Activated CD4-positive, alpha-beta T cell treated with anti-CD3 and anti-CD28 coated beads, Interleukin-2, amount 10 ng/mL, durations not matched to agents 24 days and 14 days (primary cell): ENCODE measurements at regions not wholly inside any gene's neighbourhood (a gene's known extent, or its start where the extent isn't known, plus 50 kb on each side); places are given as distances from the start of the nearest gene placed in this dataset.

Experiments used
- DNase-seq: peaks from one replicate; pipeline ENCODE4 v3.0.0; 2022
- H3K27ac Mint-ChIP-seq: one replicate; pipeline ENCODE4 v1.8.0; 2022; ENCODE audit warnings: mild to moderate bottlenecking, mixed read lengths
- H3K27me3 Mint-ChIP-seq: one replicate; pipeline ENCODE4 v1.8.0; 2022; ENCODE audit warnings: mixed read lengths
- H3K36me3 Mint-ChIP-seq: one replicate; pipeline ENCODE4 v1.8.0; 2022; ENCODE audit warnings: low read depth, mild to moderate bottlenecking, mixed read lengths
- H3K4me1 Mint-ChIP-seq: one replicate; pipeline ENCODE4 v1.8.0; 2021; ENCODE audit warnings: mixed read lengths
- H3K4me3 Mint-ChIP-seq: one replicate; pipeline ENCODE4 v1.8.0; 2022; ENCODE audit warnings: mild to moderate bottlenecking, moderate library complexity, mixed read lengths
- H3K9me3 Mint-ChIP-seq: one replicate; pipeline ENCODE4 v1.8.0; 2021; ENCODE audit warnings: mixed read lengths
- intact Hi-C: fragments of 100-400 bp; cut with micrococcal nuclease; formaldehyde crosslinking; loops from one replicate; pipeline ENCODE4 v1.15.1; 2023

DNA sequence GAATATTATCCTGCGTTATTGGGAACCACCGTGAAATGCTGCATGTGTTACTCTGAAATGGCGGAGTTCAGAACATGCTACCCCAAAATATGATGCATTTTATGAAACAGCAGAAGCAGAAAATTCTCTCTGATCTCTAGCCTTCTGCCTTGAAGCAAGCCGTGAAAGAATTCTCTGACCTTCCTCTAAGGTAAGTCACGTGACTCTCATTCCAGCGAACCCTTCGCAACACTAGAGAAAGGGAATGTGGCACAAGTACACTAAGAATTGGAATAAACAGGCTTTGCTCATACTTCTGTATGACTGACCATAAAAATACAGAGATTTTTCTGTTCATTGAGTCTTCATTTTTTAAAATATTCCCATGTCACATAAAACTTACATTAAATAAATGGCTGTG is 805.6 kb upstream of the LRRC4C start:
- Mint-ChIP-seq H3K4me1 (no peaks in the 10 kb centered on the region), H3K36me3 (no peaks in the 10 kb centered on the region), H3K9me3 (peaks cover 3% of the 10 kb centered on the region), H3K4me3 (no peak overlapping the region), H3K27ac (no peak overlapping the region), H3K27me3 (no peaks in the 10 kb centered on the region)
- no peak for DNase-seq
- intact Hi-C loops, result no loop called here

DNA sequence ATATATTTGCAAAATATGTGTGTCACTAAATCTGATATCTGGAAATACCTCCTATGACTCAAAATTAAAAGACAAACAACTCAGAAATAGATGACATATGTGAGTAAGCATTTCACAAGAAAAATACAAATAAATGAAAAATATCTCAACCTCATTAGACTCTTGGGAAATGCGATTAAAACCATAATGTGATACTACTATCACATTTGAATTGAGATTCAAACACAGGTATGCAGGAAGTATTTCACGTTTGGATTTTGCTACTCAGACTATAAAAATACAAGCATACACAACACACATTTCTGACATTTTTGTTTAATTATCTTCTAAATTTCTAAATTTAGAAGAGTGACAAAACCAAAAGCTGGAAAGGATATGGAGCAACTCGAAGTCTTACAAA is 811.9 kb upstream of the LRRC4C start:
- no peaks in the 10 kb centered on the region for H3K9me3 Mint-ChIP-seq

DNA sequence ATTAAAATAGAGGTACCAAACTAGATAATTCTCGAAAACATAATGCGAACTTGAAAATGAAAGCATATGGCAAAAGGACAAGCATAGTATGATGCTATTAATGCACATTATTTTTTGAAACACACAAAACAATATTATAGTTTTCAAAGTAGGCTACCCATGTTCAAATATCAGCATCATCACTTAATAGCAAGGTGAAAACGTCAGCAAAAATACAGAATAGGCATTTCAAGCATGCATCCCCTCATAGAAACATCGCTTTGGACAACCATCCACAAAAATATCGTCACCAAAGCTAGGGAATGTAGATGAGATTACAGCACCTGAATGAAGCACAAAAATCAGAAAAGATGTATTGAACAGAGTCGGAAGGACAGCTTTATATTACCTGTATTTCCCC is 814.5 kb upstream of the LRRC4C start:
- intact Hi-C loops, result no loop called here
- no peaks in the 10 kb centered on the region for H3K9me3 Mint-ChIP-seq
- H3K36me3 Mint-ChIP-seq, result no peaks in the 10 kb centered on the region
- no peak for DNase-seq
- no peak overlapping the region for H3K4me3 Mint-ChIP-seq
- no peak overlapping the region for H3K27ac Mint-ChIP-seq
- no peaks in the 10 kb centered on the region for H3K4me1 Mint-ChIP-seq
- H3K27me3 Mint-ChIP-seq, result no peaks in the 10 kb centered on the region

More for the DNA sequence above, 811.9 kb upstream of the LRRC4C start:
- H3K4me1 Mint-ChIP-seq, result no peaks in the 10 kb centered on the region
- H3K27me3 Mint-ChIP-seq, result no peaks in the 10 kb centered on the region
- no peak overlapping the region for H3K27ac Mint-ChIP-seq
- H3K36me3 Mint-ChIP-seq, result no peaks in the 10 kb centered on the region
- DNase-seq, result no peak
- H3K4me3 Mint-ChIP-seq, result no peak overlapping the region
- intact Hi-C loops, result no loop called here

DNA sequence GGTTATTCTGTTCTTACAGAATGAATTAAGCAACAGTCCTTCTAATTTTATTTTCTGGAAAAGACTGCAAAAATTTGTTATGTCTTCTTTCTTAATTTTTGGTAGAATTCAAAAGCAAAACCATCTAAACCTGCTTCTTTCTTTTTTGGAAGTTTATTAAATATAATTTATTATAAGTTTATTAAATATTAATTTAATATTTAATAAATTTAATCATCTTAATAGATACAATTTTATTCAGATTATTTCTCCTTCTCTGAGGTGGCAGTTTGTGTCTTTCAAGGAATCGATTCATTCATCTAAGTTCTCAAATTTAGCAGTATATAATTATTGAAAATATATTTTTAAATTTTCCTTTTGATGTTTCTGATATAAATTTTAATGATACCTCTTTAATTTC is 837.5 kb upstream of the LRRC4C start:
- H3K9me3 Mint-ChIP-seq, result peaks cover 4% of the 10 kb centered on the region
- H3K4me3 Mint-ChIP-seq, result no peak overlapping the region
- intact Hi-C loops, result no loop called here
- H3K36me3 Mint-ChIP-seq, result no peaks in the 10 kb centered on the region
- H3K4me1 Mint-ChIP-seq, result no peaks in the 10 kb centered on the region
- DNase-seq, result no peak
- H3K27ac Mint-ChIP-seq, result no peak overlapping the region
- H3K27me3 Mint-ChIP-seq, result no peaks in the 10 kb centered on the region

DNA sequence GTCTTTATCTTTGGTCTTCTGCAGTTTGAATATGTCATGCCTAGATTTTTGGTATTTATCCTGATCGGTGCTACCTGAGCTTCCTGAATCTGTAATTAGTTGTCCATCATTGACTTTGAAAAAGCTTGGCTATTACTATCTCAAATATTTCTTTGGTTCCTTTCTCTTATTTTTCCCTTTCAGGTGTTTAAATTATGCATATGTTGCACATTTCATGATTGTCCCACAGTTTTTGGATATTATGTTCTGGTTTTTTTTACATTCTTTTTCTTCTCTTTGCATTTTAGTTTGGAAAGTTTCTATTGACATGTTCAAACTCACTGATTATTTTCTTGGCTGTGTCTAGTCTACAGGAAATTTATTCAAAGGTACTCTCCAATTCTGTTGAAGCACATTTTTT is 840.3 kb upstream of the LRRC4C start:
- Mint-ChIP-seq H3K9me3 (peaks cover 4% of the 10 kb centered on the region), H3K27me3 (no peaks in the 10 kb centered on the region), H3K36me3 (no peaks in the 10 kb centered on the region), H3K27ac (no peak overlapping the region), H3K4me3 (no peak overlapping the region), H3K4me1 (no peaks in the 10 kb centered on the region)
- intact Hi-C loops, result no loop called here
- DNase-seq, result no peak

DNA sequence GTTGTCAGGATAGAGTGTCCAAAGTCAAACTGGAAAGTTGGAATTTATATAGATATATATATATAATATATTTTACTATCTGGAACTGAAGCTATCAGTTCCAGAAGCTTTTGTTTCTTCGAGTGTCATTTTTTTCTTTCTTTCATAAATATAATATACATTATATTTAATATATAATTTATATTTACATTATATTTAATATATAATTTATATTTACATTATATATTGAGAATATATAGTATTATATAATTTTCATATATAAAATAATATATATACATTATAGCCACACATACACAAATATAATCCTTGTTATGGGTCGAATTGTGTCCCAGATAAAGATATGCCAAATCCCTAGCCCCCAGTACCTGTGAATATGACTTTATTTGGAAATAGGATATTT is 842.3 kb upstream of the LRRC4C start:
- Mint-ChIP-seq H3K4me3 (no peak overlapping the region), H3K36me3 (no peaks in the 10 kb centered on the region), H3K27me3 (no peaks in the 10 kb centered on the region), H3K4me1 (no peaks in the 10 kb centered on the region), H3K9me3 (peaks cover 4% of the 10 kb centered on the region), H3K27ac (no peak overlapping the region)
- DNase-seq, result no peak
- intact Hi-C loops, result no loop called here

DNA sequence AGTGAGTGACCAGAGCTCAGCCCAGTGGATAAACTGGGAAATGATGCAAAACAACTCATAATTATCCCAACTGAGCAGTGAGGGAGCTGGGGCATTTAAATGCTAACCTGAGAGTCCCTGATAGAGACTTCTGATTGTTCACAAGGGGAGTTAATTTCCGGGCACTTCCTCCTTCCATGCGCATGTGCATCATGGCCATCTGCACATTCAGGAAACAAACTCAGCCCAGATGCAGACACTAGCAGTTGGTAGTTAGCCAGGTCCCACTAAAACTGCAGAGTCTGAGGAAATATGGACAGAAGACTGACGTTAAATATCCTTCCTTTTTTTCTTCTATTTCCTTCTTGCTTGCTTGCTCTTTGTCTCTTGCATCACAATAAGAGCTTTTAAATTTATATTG is 852.1 kb upstream of the LRRC4C start:
- intact Hi-C loops, result no loop called here
- H3K4me3 Mint-ChIP-seq, result no peak overlapping the region

DNA sequence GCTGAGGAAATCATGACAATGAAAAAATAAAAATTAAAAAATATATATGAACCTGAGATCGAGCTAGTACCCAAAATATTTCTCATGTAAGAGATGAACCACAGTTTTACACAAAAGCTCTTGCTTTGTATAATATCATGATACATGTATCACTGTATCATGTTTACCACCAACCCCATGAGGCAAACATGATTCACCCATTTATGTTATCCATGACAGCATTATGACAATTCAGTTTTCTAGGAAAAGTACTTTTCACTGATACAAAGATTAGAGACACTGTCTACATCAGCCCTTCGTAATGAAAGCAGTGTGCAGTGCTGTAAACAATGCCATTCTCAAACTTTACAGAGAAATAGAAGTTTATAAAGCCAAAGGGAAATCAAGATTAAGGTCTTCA is 852.5 kb upstream of the LRRC4C start:
- DNase-seq, result no peak
- H3K36me3 Mint-ChIP-seq, result no peaks in the 10 kb centered on the region
- H3K4me1 Mint-ChIP-seq, result no peaks in the 10 kb centered on the region
- H3K9me3 Mint-ChIP-seq, result peaks cover 6% of the 10 kb centered on the region
- H3K27me3 Mint-ChIP-seq, result no peaks in the 10 kb centered on the region
- intact Hi-C loops, result no loop called here
- no peak overlapping the region for H3K4me3 Mint-ChIP-seq
- H3K27ac Mint-ChIP-seq, result no peak overlapping the region

More for the DNA sequence above, 852.1 kb upstream of the LRRC4C start:
- Mint-ChIP-seq H3K36me3 (no peaks in the 10 kb centered on the region), H3K9me3 (peaks cover 6% of the 10 kb centered on the region), H3K27ac (no peak overlapping the region), H3K4me1 (no peaks in the 10 kb centered on the region), H3K27me3 (no peaks in the 10 kb centered on the region)
- DNase-seq, result no peak

DNA sequence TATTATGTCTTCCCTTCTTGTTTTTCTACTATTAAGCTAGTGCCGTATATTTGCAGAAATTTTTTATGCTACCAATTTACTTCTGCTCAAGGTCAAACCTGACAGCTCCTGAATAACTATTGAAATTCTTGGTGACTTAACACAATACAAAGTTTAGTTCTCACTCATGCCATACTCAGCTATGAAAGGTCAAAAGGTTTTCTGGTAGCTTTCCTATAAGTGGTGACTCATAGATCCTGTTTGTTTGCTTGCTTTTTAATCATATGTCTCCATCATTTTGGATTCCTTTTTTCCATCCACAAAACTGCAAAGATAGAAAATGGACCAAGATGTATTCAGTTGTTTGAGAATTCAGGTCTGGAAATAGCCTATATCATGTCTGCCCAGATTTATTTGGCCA is 855.8 kb upstream of the LRRC4C start:
- Mint-ChIP-seq H3K27me3 (no peaks in the 10 kb centered on the region), H3K9me3 (peaks cover 6% of the 10 kb centered on the region), H3K4me3 (no peak overlapping the region), H3K4me1 (no peaks in the 10 kb centered on the region), H3K36me3 (no peaks in the 10 kb centered on the region), H3K27ac (no peak overlapping the region)
- DNase-seq, result no peak
- intact Hi-C loops, result no loop called here

DNA sequence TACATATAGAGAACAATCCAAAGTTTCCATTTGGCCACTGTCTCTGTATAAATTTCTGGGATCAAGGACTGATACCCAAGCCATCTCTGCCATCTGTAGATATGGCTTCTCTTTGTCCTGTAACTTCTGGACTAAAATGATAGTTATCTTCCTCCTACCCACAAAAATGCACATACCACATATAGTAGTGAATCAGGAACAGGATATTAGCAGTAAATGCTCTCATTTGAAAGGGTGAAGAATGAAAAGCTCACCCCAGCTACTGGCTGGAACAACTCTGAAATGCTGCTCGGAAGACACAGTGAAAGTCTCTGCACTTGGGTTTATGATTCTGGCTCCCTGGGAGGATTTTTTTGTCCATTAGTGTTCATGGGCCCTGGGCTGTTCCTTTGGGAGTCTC is 856.4 kb upstream of the LRRC4C start:
- no peak for DNase-seq
- H3K4me1 Mint-ChIP-seq, result no peaks in the 10 kb centered on the region
- H3K9me3 Mint-ChIP-seq, result peaks cover 6% of the 10 kb centered on the region
- intact Hi-C loops, result no loop called here
- H3K27ac Mint-ChIP-seq, result no peak overlapping the region
- H3K36me3 Mint-ChIP-seq, result no peaks in the 10 kb centered on the region
- no peaks in the 10 kb centered on the region for H3K27me3 Mint-ChIP-seq
- no peak overlapping the region for H3K4me3 Mint-ChIP-seq

DNA sequence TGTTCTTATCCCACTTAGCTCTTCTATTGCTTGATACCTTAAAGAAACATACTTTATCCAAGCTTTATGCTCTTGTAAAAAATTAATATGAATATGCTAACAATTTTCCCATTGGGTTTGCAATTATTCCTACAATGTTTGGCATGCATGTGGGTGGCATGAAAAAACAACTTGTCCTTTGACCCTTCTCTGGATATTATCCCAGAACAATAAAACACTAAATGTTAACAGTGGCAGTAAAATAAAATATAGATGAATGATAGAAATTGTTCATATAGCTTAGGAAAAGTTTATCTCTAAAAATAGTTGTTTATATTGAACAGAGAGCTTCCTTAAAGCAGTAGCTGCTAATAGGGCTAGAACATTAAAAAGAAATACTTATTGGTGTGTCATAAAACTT is 860.5 kb upstream of the LRRC4C start:
- Mint-ChIP-seq H3K9me3 (no peaks in the 10 kb centered on the region), H3K36me3 (no peaks in the 10 kb centered on the region), H3K27ac (no peak overlapping the region), H3K4me3 (no peak overlapping the region), H3K27me3 (no peaks in the 10 kb centered on the region), H3K4me1 (no peaks in the 10 kb centered on the region)
- intact Hi-C loops, result no loop called here
- DNase-seq, result no peak

DNA sequence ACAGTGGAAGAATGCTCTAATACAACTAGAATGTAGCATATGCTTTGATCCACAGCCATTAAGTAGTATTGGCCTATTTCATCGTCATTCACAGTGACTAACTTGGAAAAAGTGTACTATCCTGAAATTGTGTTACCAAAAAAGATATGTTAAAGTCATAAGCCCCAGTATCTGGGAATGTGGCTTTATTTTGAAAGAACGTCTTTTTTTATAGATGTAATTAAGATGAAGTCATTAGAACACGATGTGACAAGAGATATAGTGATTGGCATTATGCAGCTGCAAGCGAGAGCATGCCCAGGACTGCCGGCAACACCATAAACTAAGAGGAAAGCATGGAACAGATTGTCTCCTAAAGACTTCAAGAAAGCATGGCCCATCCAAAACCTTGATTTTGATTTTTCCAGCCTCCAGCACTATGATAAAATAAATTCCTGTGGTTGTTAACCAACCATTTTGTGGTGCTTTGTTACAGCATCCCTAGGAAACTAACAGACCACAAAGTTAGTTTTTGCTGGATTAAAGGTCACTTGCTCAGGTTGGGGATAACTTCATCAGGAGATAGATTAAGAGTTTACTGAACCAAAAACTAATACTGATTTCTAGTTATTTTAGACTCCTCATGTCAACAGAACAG is 870.6 kb upstream of the LRRC4C start:
- H3K9me3 Mint-ChIP-seq, result peaks cover 8% of the 10 kb centered on the region
- H3K27me3 Mint-ChIP-seq, result no peaks in the 10 kb centered on the region
- H3K36me3 Mint-ChIP-seq, result no peaks in the 10 kb centered on the region
- no peak overlapping the region for H3K4me3 Mint-ChIP-seq
- intact Hi-C loops, result no loop called here
- no peak overlapping the region for H3K27ac Mint-ChIP-seq
- DNase-seq, result no peak
- no peaks in the 10 kb centered on the region for H3K4me1 Mint-ChIP-seq

DNA sequence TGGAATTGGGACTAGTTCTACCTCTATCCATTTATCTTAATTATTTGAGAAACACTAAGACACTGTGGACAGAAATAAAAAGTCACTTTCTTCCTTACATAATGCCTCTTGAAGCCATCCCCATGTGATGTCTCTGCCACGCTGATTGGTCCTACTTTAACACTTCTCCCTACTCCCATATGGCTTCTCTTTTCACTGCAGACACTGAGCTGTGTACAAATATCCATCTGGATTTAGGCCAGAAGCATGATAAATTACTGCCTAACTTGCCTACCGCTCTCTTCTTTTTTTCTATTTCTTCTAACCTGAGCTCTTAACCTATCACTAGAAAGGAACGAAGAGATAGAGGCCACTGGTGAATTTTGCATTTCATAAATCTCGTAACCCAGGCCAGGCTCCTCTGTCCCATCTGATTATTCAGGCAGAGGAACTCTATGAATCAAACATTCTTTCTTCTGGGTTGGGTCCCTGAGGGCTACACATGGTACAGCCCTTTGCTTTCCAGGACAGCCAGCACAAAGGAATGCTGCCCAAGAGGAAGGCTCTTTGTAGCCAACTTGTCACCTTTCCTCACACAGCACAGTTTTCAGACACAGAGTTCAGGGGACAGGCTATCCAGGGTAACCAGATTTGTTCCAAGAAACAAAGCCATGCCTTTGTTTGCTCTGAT is 878.5 kb upstream of the LRRC4C start:
- no peak overlapping the region for H3K4me3 Mint-ChIP-seq
- H3K4me1 Mint-ChIP-seq, result no peaks in the 10 kb centered on the region
- H3K27ac Mint-ChIP-seq, result no peak overlapping the region
- no peaks in the 10 kb centered on the region for H3K27me3 Mint-ChIP-seq
- H3K9me3 Mint-ChIP-seq, result peaks cover 5% of the 10 kb centered on the region
- intact Hi-C loops, result no loop called here
- H3K36me3 Mint-ChIP-seq, result no peaks in the 10 kb centered on the region
- DNase-seq, result no peak

DNA sequence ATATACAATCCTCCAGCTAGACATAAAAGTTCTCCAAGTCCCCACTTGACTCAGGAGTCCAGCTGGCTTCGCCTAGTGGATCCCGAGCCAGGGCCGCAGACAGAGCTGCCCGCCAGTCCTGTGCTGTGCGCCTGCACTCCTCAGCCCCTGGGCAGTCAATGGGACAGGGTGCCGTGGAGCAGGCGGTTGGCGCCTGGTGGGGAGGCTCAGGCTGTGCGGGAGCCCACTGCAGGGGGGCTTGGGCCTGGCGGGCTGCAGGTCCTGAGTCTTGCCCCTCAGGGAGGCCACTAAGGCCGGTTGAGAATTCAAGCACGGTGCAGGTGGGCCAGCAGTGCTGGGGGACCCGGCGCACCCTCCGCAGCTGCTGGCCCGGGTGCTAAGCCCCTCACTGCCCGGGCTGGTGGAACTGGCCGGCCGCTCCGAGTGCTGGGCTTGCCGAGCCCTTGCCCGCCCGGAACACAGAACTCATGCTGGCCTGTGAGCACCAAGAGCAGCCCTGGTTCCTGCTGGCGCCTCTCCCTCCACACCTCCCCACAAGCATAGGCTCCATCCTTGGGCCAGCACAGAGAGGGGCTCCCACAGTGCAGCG is 884.8 kb upstream of the LRRC4C start:
- Mint-ChIP-seq H3K27ac (no peak overlapping the region), H3K4me1 (no peaks in the 10 kb centered on the region), H3K4me3 (no peak overlapping the region), H3K27me3 (no peaks in the 10 kb centered on the region), H3K9me3 (peaks cover under 1% of the 10 kb centered on the region), H3K36me3 (no peaks in the 10 kb centered on the region)
- DNase-seq, result no peak
- intact Hi-C loops, result no loop called here

DNA sequence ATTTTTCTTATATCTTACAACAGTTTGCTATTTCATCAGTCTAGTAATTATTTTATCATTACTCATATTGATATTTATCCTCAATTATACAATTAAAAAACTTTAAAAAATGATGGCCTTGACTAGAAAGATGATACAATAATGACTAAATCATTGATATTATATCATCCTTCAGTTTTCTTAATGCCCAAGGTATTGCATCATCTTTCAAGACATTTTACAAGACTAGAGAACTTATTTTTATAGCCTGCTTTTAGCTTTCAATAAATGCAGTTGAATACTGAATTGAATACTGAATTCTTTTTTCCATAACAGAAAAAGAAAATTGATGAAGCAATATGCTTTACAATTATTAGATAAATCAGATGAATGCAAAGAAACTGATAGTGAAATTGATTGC is 886.5 kb upstream of the LRRC4C start:
- no peak for DNase-seq
- intact Hi-C loops, result no loop called here
- no peak overlapping the region for H3K27ac Mint-ChIP-seq
- H3K36me3 Mint-ChIP-seq, result no peaks in the 10 kb centered on the region
- H3K27me3 Mint-ChIP-seq, result no peaks in the 10 kb centered on the region
- H3K4me3 Mint-ChIP-seq, result no peak overlapping the region
- peaks cover 9% of the 10 kb centered on the region for H3K9me3 Mint-ChIP-seq
- no peaks in the 10 kb centered on the region for H3K4me1 Mint-ChIP-seq
